T-cell (primary cell): ENCODE measurements at regions not wholly inside any gene's neighbourhood (a gene's known extent, or its start where the extent isn't known, plus 50 kb on each side); places are given as distances from the start of the nearest gene placed in this dataset.

Experiments
- ATAC-seq, 4 experiments: fragments of 200-7000 bp in 3 of 4; fragments of 150-1000 bp in 1 of 4; cut with Tn5 transposase; replicated peaks in 1 of 4; 1 replicate in 3 of 4; 2 replicates in 1 of 4; pipeline ENCODE4 v1.10.0; 2021; ENCODE audit warnings: moderate library complexity in 3 of 4, mild to moderate bottlenecking in 2 of 4, moderate number of reproducible peaks in 1 of 4
- CTCF ChIA-PET, 2 donors: fragments of 300-600 bp; sonication (Branson Sonifier 250); formaldehyde crosslinking; loops; one replicate each; lab custom pipeline; 2022; ENCODE audit warnings: antibody characterized with exemption in 2 of 2; lab: Charles Lee
- POLR2A ChIA-PET, 2 donors: fragments of 300-600 bp; sonication (Branson Sonifier 250); formaldehyde crosslinking; loops; one replicate each; lab custom pipeline; 2022; ENCODE audit warnings: antibody characterized with exemption in 2 of 2; lab: Charles Lee
- DNase-seq, 35 experiments: peaks; one replicate each; pipeline versions ENCODE4 v3.0.0 to v3.0.0-alpha.2; 2013 to 2023
- H3K27ac ChIP-seq: one replicate; pipeline ENCODE4 v1.5.1; 2013; ENCODE audit warnings: low read length
- H3K27me3 ChIP-seq, 2 experiments: replicated peaks in 1 of 2; 1 replicate in 1 of 2; 2 replicates in 1 of 2; pipeline versions ENCODE4 v1.6.1 to v1.7.0; 2013; ENCODE audit warnings: low read length in 1 of 2, mixed read lengths in 1 of 2; ENCODE audit not compliant: control insufficient read depth in 2 of 2, insufficient read depth in 2 of 2; ENCODE audit errors: extremely low read depth in 1 of 2
- H3K36me3 ChIP-seq, 2 donors: 1 replicate in 1 of 2; 2 replicates in 1 of 2; pipeline versions ENCODE4 v1.6.1 to v1.7.0; 2013; ENCODE audit warnings: low read length in 1 of 2; ENCODE audit not compliant: control insufficient read depth in 2 of 2, insufficient read depth in 1 of 2; ENCODE audit errors: extremely low read depth in 1 of 2
- H3K4me1 ChIP-seq, 2 experiments: 1 replicate in 1 of 2; 2 replicates in 1 of 2; pipeline versions ENCODE4 v1.6.1 to v1.7.0; 2013; ENCODE audit warnings: low read length in 2 of 2, mixed read lengths in 1 of 2; ENCODE audit not compliant: insufficient read depth in 2 of 2, control insufficient read depth in 1 of 2; ENCODE audit errors: extremely low read depth in 1 of 2
- H3K4me3 ChIP-seq, 2 donors: 1 replicate in 1 of 2; 2 replicates in 1 of 2; pipeline versions ENCODE4 v1.5.1 to v1.7.0; 2013; ENCODE audit warnings: mild to moderate bottlenecking in 2 of 2, low read length in 1 of 2, moderate library complexity in 1 of 2; ENCODE audit not compliant: control insufficient read depth in 1 of 2; ENCODE audit errors: extremely low read depth in 1 of 2
- H3K9me3 ChIP-seq: 2 replicates; pipeline ENCODE4 v1.7.0; 2013
- H3K27ac Mint-ChIP-seq, 2 donors: one replicate each; pipeline ENCODE4 v1.8.0; 2020 to 2021; ENCODE audit warnings: mild to moderate bottlenecking in 2 of 2, mixed read lengths in 2 of 2
- H3K27me3 Mint-ChIP-seq, 2 donors: one replicate each; pipeline ENCODE4 v1.8.0; 2021 to 2022; ENCODE audit warnings: mixed read lengths in 2 of 2
- H3K36me3 Mint-ChIP-seq: one replicate; pipeline ENCODE4 v1.8.0; 2021; ENCODE audit warnings: mixed read lengths
- H3K4me1 Mint-ChIP-seq, 3 donors: one replicate each; pipeline ENCODE4 v1.8.0; 2020 to 2022; ENCODE audit warnings: mixed read lengths in 3 of 3, mild to moderate bottlenecking in 1 of 3
- H3K4me3 Mint-ChIP-seq, 3 donors: one replicate each; pipeline ENCODE4 v1.8.0; 2020 to 2022; ENCODE audit warnings: mild to moderate bottlenecking in 3 of 3, mixed read lengths in 3 of 3, moderate library complexity in 3 of 3
- H3K9me3 Mint-ChIP-seq, 3 donors: one replicate each; pipeline ENCODE4 v1.8.0; 2020 to 2022; ENCODE audit warnings: mixed read lengths in 3 of 3
- WGBS: methylation state at CpG from one replicate; pipeline ENCODE4 v1.1.5; 2013; ENCODE audit warnings: missing lambda C conversion rate; ENCODE audit not compliant: insufficient coverage; 5-methylcytosine and 5-hydroxymethylcytosine counted together

GRCh38 chr2:189265696-189266320, 86.2 kb upstream of the COL5A2 start:
- ATAC-seq (no peak), DNase-seq (no peak)
- Mint-ChIP-seq H3K4me3 (no peak overlapping the region), H3K9me3 (peaks cover 4 to 8% (median 4%) of the 10 kb centered on the region in 3 donors), H3K27me3 (no peaks in the 10 kb centered on the region), H3K36me3 (peaks cover 5% of the 10 kb centered on the region), H3K27ac (no peak overlapping the region), H3K4me1 (peaks cover 9 to 13% (median 12%) of the 10 kb centered on the region in 3 donors)
- ChIA-PET POLR2A (no interaction called here), CTCF (no interaction called here)
- WGBS: no CpG with 5 or more reads among the region's 3 CpGs
- no peak overlapping the region for H3K4me3 ChIP-seq
- H3K4me1 ChIP-seq: peaks cover 2 to 4% of the 10 kb centered on the region in 2 experiments
- no peaks in the 10 kb centered on the region for H3K9me3 ChIP-seq
- H3K36me3 ChIP-seq: no peaks in the 10 kb centered on the region
- no peaks in the 10 kb centered on the region for H3K27me3 ChIP-seq
- no peak overlapping the region for H3K27ac ChIP-seq

- Histone ChIP-seq H3K9me3 (no peaks in the 10 kb centered on the region), H3K27ac (no peak overlapping the region), H3K27me3 (no peaks in the 10 kb centered on the region), H3K36me3 (no peaks in the 10 kb centered on the region), H3K4me3 (no peak overlapping the region), H3K4me1 (no peaks in the 10 kb centered on the region)
- H3K36me3 Mint-ChIP-seq: peaks cover 5% of the 10 kb centered on the region
- WGBS: no CpG with 5 or more reads among the region's 2 CpGs
- CTCF ChIA-PET: no interaction called here
- no peak overlapping the region for H3K27ac Mint-ChIP-seq
- H3K4me3 Mint-ChIP-seq: no peak overlapping the region
- no peak for ATAC-seq
- H3K9me3 Mint-ChIP-seq: peaks cover 6 to 9% (median 8%) of the 10 kb centered on the region in 3 donors
- no peaks in the 10 kb centered on the region for H3K27me3 Mint-ChIP-seq
- POLR2A ChIA-PET: no interaction called here
- no peak for DNase-seq
- no peaks in the 10 kb centered on the region for H3K4me1 Mint-ChIP-seq
These were observed 87.9 kb upstream of the COL5A2 start for GRCh38 chr2:189267491-189267890.

GRCh38 chr2:189267925-189268579, 88.5 kb upstream of the COL5A2 start:
- H3K36me3 Mint-ChIP-seq: peaks cover 5% of the 10 kb centered on the region
- Histone ChIP-seq H3K36me3 (no peaks in the 10 kb centered on the region), H3K27ac (no peak overlapping the region), H3K4me3 (no peak overlapping the region), H3K4me1 (no peaks in the 10 kb centered on the region), H3K27me3 (no peaks in the 10 kb centered on the region), H3K9me3 (no peaks in the 10 kb centered on the region)
- DNase-seq (no peak), ATAC-seq (no peak)
- H3K9me3 Mint-ChIP-seq: peaks cover 6 to 9% (median 8%) of the 10 kb centered on the region in 3 donors
- H3K4me3 Mint-ChIP-seq: no peak overlapping the region
- no peaks in the 10 kb centered on the region for H3K27me3 Mint-ChIP-seq
- POLR2A ChIA-PET: no interaction called here
- no peak overlapping the region for H3K27ac Mint-ChIP-seq
- CTCF ChIA-PET: no interaction called here
- H3K4me1 Mint-ChIP-seq: no peaks in the 10 kb centered on the region

GRCh38 chr2:189268763-189269162, 89.2 kb upstream of the COL5A2 start:
- Mint-ChIP-seq H3K4me3 (no peak overlapping the region), H3K9me3 (peaks cover 6 to 9% (median 8%) of the 10 kb centered on the region in 3 donors), H3K27ac (no peak overlapping the region), H3K4me1 (no peaks in the 10 kb centered on the region), H3K27me3 (no peaks in the 10 kb centered on the region), H3K36me3 (peaks cover 5% of the 10 kb centered on the region)
- H3K9me3 ChIP-seq: no peaks in the 10 kb centered on the region
- H3K4me1 ChIP-seq: no peaks in the 10 kb centered on the region
- no peak overlapping the region for H3K4me3 ChIP-seq
- ChIA-PET CTCF (no interaction called here), POLR2A (no interaction called here)
- no peaks in the 10 kb centered on the region for H3K27me3 ChIP-seq
- H3K27ac ChIP-seq: no peak overlapping the region
- H3K36me3 ChIP-seq: no peaks in the 10 kb centered on the region
- no CpG with 5 or more reads among the region's 2 CpGs for whole genome bisulfite sequencing
- ATAC-seq (no peak), DNase-seq (no peak)

GRCh38 chr2:189273734-189274133, 94.2 kb upstream of the COL5A2 start:
- H3K27ac ChIP-seq: no peak overlapping the region
- no peaks in the 10 kb centered on the region for H3K4me1 ChIP-seq
- no peaks in the 10 kb centered on the region for H3K27me3 ChIP-seq
- H3K4me3 Mint-ChIP-seq: no peak overlapping the region
- no peaks in the 10 kb centered on the region for H3K36me3 ChIP-seq
- POLR2A ChIA-PET: no interaction called here
- H3K27me3 Mint-ChIP-seq: no peaks in the 10 kb centered on the region
- no CpG with 5 or more reads among the region's 2 CpGs for WGBS
- DNase-seq (no peak), ATAC-seq (no peak)
- CTCF ChIA-PET: interaction anchor here (0.6 to 0.9 kb wide), 2 partner anchors 13 to 157 kb away, joined by 3 read pairs; no protein-coding TSS in a partner anchor
- peaks cover 2 to 9% (median 5%) of the 10 kb centered on the region in 3 donors for H3K9me3 Mint-ChIP-seq
- H3K9me3 ChIP-seq: no peaks in the 10 kb centered on the region
- peaks cover 5% of the 10 kb centered on the region for H3K36me3 Mint-ChIP-seq
- no peaks in the 10 kb centered on the region for H3K4me1 Mint-ChIP-seq
- H3K27ac Mint-ChIP-seq: no peak overlapping the region
- H3K4me3 ChIP-seq: no peak overlapping the region

GRCh38 chr2:189274361-189274760, 94.8 kb upstream of the COL5A2 start:
- no peaks in the 10 kb centered on the region for H3K27me3 Mint-ChIP-seq
- Histone ChIP-seq H3K27me3 (no peaks in the 10 kb centered on the region), H3K9me3 (no peaks in the 10 kb centered on the region), H3K27ac (no peak overlapping the region), H3K4me1 (no peaks in the 10 kb centered on the region), H3K36me3 (no peaks in the 10 kb centered on the region), H3K4me3 (no peak overlapping the region)
- no peaks in the 10 kb centered on the region for H3K4me1 Mint-ChIP-seq
- peaks cover 4% of the 10 kb centered on the region for H3K36me3 Mint-ChIP-seq
- H3K4me3 Mint-ChIP-seq: no peak overlapping the region
- H3K27ac Mint-ChIP-seq: no peak overlapping the region
- CTCF ChIA-PET: interaction anchor here (0.8 to 0.9 kb wide), 2 partner anchors 11 to 13 kb away, joined by 3 read pairs; no protein-coding TSS in a partner anchor
- ATAC-seq (no peak), DNase-seq (no peak)
- POLR2A ChIA-PET: no interaction called here
- H3K9me3 Mint-ChIP-seq: peaks cover 2 to 13% (median 5%) of the 10 kb centered on the region in 3 donors
